DND-41 (cell line): ENCODE measurements at regions not wholly inside any gene's neighbourhood (a gene's known extent, or its start where the extent isn't known, plus 50 kb on each side); places are given as distances from the start of the nearest gene placed in this dataset.

Experiments
- ATAC-seq: fragments of 200-7000 bp; cut with Tn5 transposase; 3 replicates; pipeline ENCODE4 v1.9.1; 2021; ENCODE audit warnings: low read depth; ENCODE audit not compliant: insufficient read depth
- DNase-seq: peaks from one replicate; pipeline ENCODE4 v3.0.0-alpha.2; 2020
- H2AFZ ChIP-seq: 2 replicates; pipeline ENCODE4 v1.6.0; 2012; ENCODE audit warnings: low read depth, low read length
- H3K27ac ChIP-seq: 2 replicates; pipeline ENCODE4 v1.5.1; 2012; ENCODE audit warnings: low read length, inconsistent platforms
- H3K27me3 ChIP-seq: fragments of 200-600 bp; sonication (generic); 2 replicates; pipeline ENCODE4 v1.6.0; 2012; ENCODE audit warnings: low read length, mild to moderate bottlenecking, inconsistent platforms; ENCODE audit not compliant: insufficient read depth, poor library complexity
- H3K36me3 ChIP-seq: 2 replicates; pipeline ENCODE4 v1.5.1; 2012; ENCODE audit warnings: low read length, inconsistent platforms; ENCODE audit not compliant: insufficient read depth
- H3K4me1 ChIP-seq: 2 replicates; pipeline ENCODE4 v1.5.1; 2012; ENCODE audit warnings: mild to moderate bottlenecking, low read length; ENCODE audit not compliant: insufficient read depth
- H3K4me2 ChIP-seq: 2 replicates; pipeline ENCODE4 v1.6.0; 2012; ENCODE audit warnings: mild to moderate bottlenecking, moderate library complexity, low read length, inconsistent platforms; ENCODE audit not compliant: insufficient read depth
- H3K4me3 ChIP-seq, 2 experiments: fragments of 200-600 bp in 1 of 2; shearing (Covaris generic) in 1 of 2; 2 replicates each; pipeline ENCODE4 v1.5.1; 2012 to 2016; ENCODE audit warnings: inconsistent platforms in 2 of 2, low read length in 2 of 2, mild to moderate bottlenecking in 2 of 2, low read depth in 1 of 2, moderate library complexity in 1 of 2
- H3K79me2 ChIP-seq: 2 replicates; pipeline ENCODE4 v1.6.0; 2012; ENCODE audit warnings: low read length, inconsistent platforms; ENCODE audit not compliant: insufficient read depth
- H3K9ac ChIP-seq: 2 replicates; pipeline ENCODE4 v1.6.0; 2012; ENCODE audit warnings: low read depth, mild to moderate bottlenecking, inconsistent platforms, low read length, moderate library complexity
- H3K9me3 ChIP-seq: 2 replicates; pipeline ENCODE4 v1.5.1; 2012; ENCODE audit warnings: low read length, moderate library complexity, mild to moderate bottlenecking, inconsistent platforms; ENCODE audit not compliant: insufficient read depth, severe bottlenecking
- H4K20me1 ChIP-seq: 2 replicates; pipeline ENCODE4 v1.6.0; 2012; ENCODE audit warnings: low read length; ENCODE audit not compliant: insufficient read depth
- EZH2 ChIP-seq: IDR thresholded peaks from 3 replicates; pipeline ENCODE4 v1.6.1; 2012; ENCODE audit warnings: borderline replicate concordance, low read depth, mild to moderate bottlenecking, moderate library complexity, low read length, inconsistent platforms; ENCODE audit not compliant: severe bottlenecking
- TF ChIP-seq, protein P1 (sequence below): IDR thresholded peaks from 2 replicates; pipeline ENCODE4 v1.5.1; 2012; ENCODE audit warnings: borderline replicate concordance, low read length, moderate library complexity, mild to moderate bottlenecking; ENCODE audit not compliant: poor library complexity, severe bottlenecking; ENCODE audit errors: extremely low read depth

GRCh38 chr1:232372841-232373440 is 257.0 kb downstream of the SIPA1L2 start:
- TF ChIP-seq EZH2 = no peak
- TF ChIP-seq, protein P1, sequence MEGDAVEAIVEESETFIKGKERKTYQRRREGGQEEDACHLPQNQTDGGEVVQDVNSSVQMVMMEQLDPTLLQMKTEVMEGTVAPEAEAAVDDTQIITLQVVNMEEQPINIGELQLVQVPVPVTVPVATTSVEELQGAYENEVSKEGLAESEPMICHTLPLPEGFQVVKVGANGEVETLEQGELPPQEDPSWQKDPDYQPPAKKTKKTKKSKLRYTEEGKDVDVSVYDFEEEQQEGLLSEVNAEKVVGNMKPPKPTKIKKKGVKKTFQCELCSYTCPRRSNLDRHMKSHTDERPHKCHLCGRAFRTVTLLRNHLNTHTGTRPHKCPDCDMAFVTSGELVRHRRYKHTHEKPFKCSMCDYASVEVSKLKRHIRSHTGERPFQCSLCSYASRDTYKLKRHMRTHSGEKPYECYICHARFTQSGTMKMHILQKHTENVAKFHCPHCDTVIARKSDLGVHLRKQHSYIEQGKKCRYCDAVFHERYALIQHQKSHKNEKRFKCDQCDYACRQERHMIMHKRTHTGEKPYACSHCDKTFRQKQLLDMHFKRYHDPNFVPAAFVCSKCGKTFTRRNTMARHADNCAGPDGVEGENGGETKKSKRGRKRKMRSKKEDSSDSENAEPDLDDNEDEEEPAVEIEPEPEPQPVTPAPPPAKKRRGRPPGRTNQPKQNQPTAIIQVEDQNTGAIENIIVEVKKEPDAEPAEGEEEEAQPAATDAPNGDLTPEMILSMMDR = no peak
- H4K20me1 ChIP-seq = no peaks in the 10 kb centered on the region
- no peaks in the 10 kb centered on the region for H3K79me2 ChIP-seq

GRCh38 chr1:232372431-232372830 is 257.5 kb downstream of the SIPA1L2 start:
- Histone ChIP-seq H3K27ac (no peak overlapping the region), H3K4me1 (no peaks in the 10 kb centered on the region), H2AFZ (no peak overlapping the region), H3K79me2 (no peaks in the 10 kb centered on the region), H3K36me3 (no peaks in the 10 kb centered on the region), H3K27me3 (peaks cover 3% of the 10 kb centered on the region), H3K9ac (no peak overlapping the region), H4K20me1 (no peaks in the 10 kb centered on the region), H3K4me3 (no peak overlapping the region), H3K9me3 (no peaks in the 10 kb centered on the region), H3K4me2 (no peak overlapping the region)
- DNase-seq = no peak
- ATAC-seq = no peak
- TF ChIP-seq, protein P1 = no peak
- no peak for TF ChIP-seq EZH2

More at GRCh38 chr1:232372841-232373440, 257.0 kb downstream of the SIPA1L2 start:
- ATAC-seq (no peak), DNase-seq (no peak)
- no peak overlapping the region for H3K27ac ChIP-seq
- no peak overlapping the region for H3K9ac ChIP-seq
- no peak overlapping the region for H3K4me3 ChIP-seq
- H3K36me3 ChIP-seq = no peaks in the 10 kb centered on the region
- no peaks in the 10 kb centered on the region for H3K9me3 ChIP-seq
- no peaks in the 10 kb centered on the region for H3K4me1 ChIP-seq
- peaks cover 3% of the 10 kb centered on the region for H3K27me3 ChIP-seq
- H2AFZ ChIP-seq = no peak overlapping the region
- H3K4me2 ChIP-seq = no peak overlapping the region

GRCh38 chr1:232369451-232370296 is 260.3 kb downstream of the SIPA1L2 start:
- TF ChIP-seq EZH2 = no peak
- TF ChIP-seq, protein P1 = no peak
- Histone ChIP-seq H2AFZ (no peak overlapping the region), H3K27me3 (peaks cover 3% of the 10 kb centered on the region), H3K9ac (no peak overlapping the region), H3K4me2 (no peak overlapping the region), H3K27ac (no peak overlapping the region), H3K36me3 (no peaks in the 10 kb centered on the region), H3K4me3 (no peak overlapping the region), H3K4me1 (no peaks in the 10 kb centered on the region), H3K9me3 (no peaks in the 10 kb centered on the region), H4K20me1 (no peaks in the 10 kb centered on the region), H3K79me2 (no peaks in the 10 kb centered on the region)
- ATAC-seq = no peak
- no peak for DNase-seq
